SK-N-SH (cell line): ENCODE measurements at regions not wholly inside any gene's neighbourhood (a gene's known extent, or its start where the extent isn't known, plus 50 kb on each side); places are given as distances from the start of the nearest gene placed in this dataset.

Source experiments
- CTCF ChIA-PET: fragments of 300-600, 350-600 bp; formaldehyde crosslinking; extraction: SDS; loops from one replicate; lab custom pipeline; 2021; lab: Yijun Ruan, JAX
- POLR2A ChIA-PET: fragments of 350-600 bp; sonication (Branson Sonifier 250); formaldehyde crosslinking; extraction: SDS; loops from one replicate; lab custom pipeline; 2020; ENCODE audit warnings: antibody characterized with exemption, inconsistent platforms; lab: Yijun Ruan, JAX
- DNase-seq: peaks from one replicate; pipeline ENCODE4 v3.0.0; 2012
- H2AFZ ChIP-seq: fragments of 200-600 bp; sonication (generic); 2 replicates; pipeline ENCODE4 v1.8.1; 2016; ENCODE audit warnings: antibody characterized with exemption, mild to moderate bottlenecking, low read depth
- H3F3A ChIP-seq: fragments of 200-600 bp; sonication (generic); replicated peaks from 2 replicates; pipeline ENCODE3; 2016; ENCODE audit warnings: antibody characterized with exemption, mild to moderate bottlenecking; ENCODE audit not compliant: insufficient read depth
- H3K27ac ChIP-seq, 2 experiments: fragments of 200-500 bp in 1 of 2; fragments of 200-600 bp in 1 of 2; sonication (Bioruptor generic) in 1 of 2; sonication (generic), shearing (Covaris generic) in 1 of 2; 2 replicates each; pipeline versions ENCODE4 v1.5.1 to v1.6.1; 2014 to 2016; ENCODE audit warnings: low read depth in 2 of 2, inconsistent platforms in 1 of 2, low read length in 1 of 2, mild to moderate bottlenecking in 1 of 2, mixed read lengths in 1 of 2
- H3K27me3 ChIP-seq: fragments of 200-600 bp; sonication (generic), shearing (Covaris generic); 2 replicates; pipeline ENCODE4 v1.6.1; 2016; ENCODE audit warnings: mixed run types; ENCODE audit not compliant: insufficient read depth
- H3K36me3 ChIP-seq, 2 experiments: fragments of 200-500 bp in 1 of 2; fragments of 200-600 bp in 1 of 2; sonication (Bioruptor generic) in 1 of 2; sonication (generic) in 1 of 2; replicated peaks in 1 of 2; 2 replicates each; pipeline versions ENCODE3 to v1.5.1; 2014 to 2016; ENCODE audit warnings: low read length in 1 of 2, mild to moderate bottlenecking in 1 of 2; ENCODE audit not compliant: insufficient read depth in 2 of 2, control insufficient read depth in 1 of 2
- H3K4me1 ChIP-seq, 2 experiments: fragments of 200-500 bp in 1 of 2; fragments of 200-600 bp in 1 of 2; sonication (Bioruptor generic) in 1 of 2; sonication (generic), shearing (Covaris generic) in 1 of 2; 2 replicates each; pipeline versions ENCODE4 v1.5.1 to v1.6.1; 2014 to 2016; ENCODE audit warnings: low read depth in 1 of 2, low read length in 1 of 2, mixed run types in 1 of 2; ENCODE audit not compliant: insufficient read depth in 2 of 2, control insufficient read depth in 1 of 2
- H3K4me2 ChIP-seq: fragments of 200-600 bp; sonication (generic), shearing (Covaris generic); 2 replicates; pipeline ENCODE4 v1.6.1; 2017; ENCODE audit warnings: mixed run types
- H3K4me3 ChIP-seq, 2 experiments: fragments of 200-500 bp in 1 of 2; fragments of 200-600 bp in 1 of 2; sonication (Bioruptor generic) in 1 of 2; sonication (generic), shearing (Covaris generic) in 1 of 2; 2 replicates each; pipeline versions ENCODE4 v1.5.1 to v1.8.1; 2014 to 2016; ENCODE audit warnings: low read depth in 2 of 2, inconsistent platforms in 1 of 2, low read length in 1 of 2, mild to moderate bottlenecking in 1 of 2, mixed read lengths in 1 of 2, moderate library complexity in 1 of 2
- H3K79me2 ChIP-seq: fragments of 200-600 bp; sonication (generic); 2 replicates; pipeline ENCODE4 v1.8.1; 2017; ENCODE audit warnings: mild to moderate bottlenecking; ENCODE audit not compliant: insufficient read depth
- H3K9ac ChIP-seq: fragments of 200-600 bp; sonication (generic); 2 replicates; pipeline ENCODE4 v1.6.1; 2017; ENCODE audit warnings: mixed run types
- H3K9me2 ChIP-seq: fragments of 200-600 bp; sonication (generic); 2 replicates; pipeline ENCODE4 v1.6.1; 2017; ENCODE audit warnings: mixed run types
- H3K9me3 ChIP-seq: fragments of 200-600 bp; sonication (generic); 2 replicates; pipeline ENCODE4 v1.6.1; 2017; ENCODE audit warnings: mixed run types, mild to moderate bottlenecking, moderate library complexity
- H4K20me1 ChIP-seq: fragments of 200-600 bp; sonication (generic); 2 replicates; pipeline ENCODE4 v1.6.1; 2017; ENCODE audit warnings: mild to moderate bottlenecking, mixed run types; ENCODE audit not compliant: insufficient read depth
- CHD2 ChIP-seq: fragments of 150-350 bp; IDR thresholded peaks from 2 replicates; pipeline ENCODE4 v1.6.1; 2018; ENCODE audit warnings: low read length; ENCODE audit not compliant: partially characterized antibody
- EP300 ChIP-seq, 2 experiments: IDR thresholded peaks; 2 replicates each; pipeline versions ENCODE4 v1.4.0 to v1.6.1; 2012; ENCODE audit warnings: borderline replicate concordance in 1 of 2, low read depth in 1 of 2, low read length in 1 of 2
- FOSL2 ChIP-seq: IDR thresholded peaks from 2 replicates; pipeline ENCODE4 v1.4.0; 2012; ENCODE audit warnings: low read depth, mild to moderate bottlenecking, moderate library complexity, borderline replicate concordance
- FOXM1 ChIP-seq: IDR thresholded peaks from 2 replicates; pipeline ENCODE4 v1.4.0; 2012; ENCODE audit warnings: low read depth, mild to moderate bottlenecking
- GABPA ChIP-seq: IDR thresholded peaks from 2 replicates; pipeline ENCODE4 v1.4.0; 2012; ENCODE audit warnings: low read depth, mild to moderate bottlenecking
- GATA2 ChIP-seq: sonication (generic); formaldehyde crosslinking; IDR thresholded peaks from 2 replicates; pipeline ENCODE4 v1.5.0; 2020; ENCODE audit warnings: mild to moderate bottlenecking, missing genetic modification reagents
- MXI1 ChIP-seq: IDR thresholded peaks from 2 replicates; pipeline ENCODE4 v1.6.1; 2012; ENCODE audit warnings: mild to moderate bottlenecking, low read depth, low read length, improper control_type of control experiment
- NRF1 ChIP-seq: IDR thresholded peaks from 2 replicates; pipeline ENCODE4 v1.6.1; 2012; ENCODE audit warnings: low read depth, mild to moderate bottlenecking, low read length
- RCOR1 ChIP-seq: fragments of 150-350 bp; IDR thresholded peaks from 2 replicates; pipeline ENCODE4 v1.6.1; 2017; ENCODE audit warnings: antibody characterized with exemption, low read length
- RFX5 ChIP-seq: IDR thresholded peaks from 2 replicates; pipeline ENCODE4 v1.6.1; 2012; ENCODE audit warnings: mild to moderate bottlenecking, improper control_type of control experiment, low read length
- RXRA ChIP-seq: IDR thresholded peaks from 2 replicates; pipeline ENCODE4 v1.4.0; 2012; ENCODE audit warnings: low read depth, mild to moderate bottlenecking, borderline replicate concordance
- SIN3A ChIP-seq: IDR thresholded peaks from 2 replicates; pipeline ENCODE4 v1.6.1; 2012; ENCODE audit warnings: low read depth, mild to moderate bottlenecking, low read length, moderate library complexity, borderline replicate concordance
- SMC3 ChIP-seq: IDR thresholded peaks from 2 replicates; pipeline ENCODE4 v1.6.1; 2012; ENCODE audit warnings: low read depth, low read length, improper control_type of control experiment
- TAF1 ChIP-seq: IDR thresholded peaks from 2 replicates; pipeline ENCODE4 v1.6.1; 2012; ENCODE audit warnings: low read depth, mild to moderate bottlenecking, low read length, moderate library complexity, borderline replicate concordance
- TCF12 ChIP-seq: IDR thresholded peaks from 2 replicates; pipeline ENCODE4 v1.4.0; 2012
- TEAD4 ChIP-seq: IDR thresholded peaks from 2 replicates; pipeline ENCODE4 v1.4.0; 2012; ENCODE audit warnings: mild to moderate bottlenecking, borderline replicate concordance; ENCODE audit not compliant: insufficient read depth
- WGBS: methylation state at CpG from one replicate; pipeline ENCODE4 v1.1.6; 2017; ENCODE audit warnings: low lambda C conversion rate; 5-methylcytosine and 5-hydroxymethylcytosine counted together
- TF ChIP-seq, protein P1 (sequence below): fragments of 200-600 bp; sonication (generic); IDR thresholded peaks from 2 replicates; pipeline ENCODE4 v1.6.1; 2017; ENCODE audit warnings: antibody characterized with exemption, mild to moderate bottlenecking, moderate library complexity
- TF ChIP-seq, protein P2 (sequence below): IDR thresholded peaks from 2 replicates; pipeline ENCODE4 v1.6.1; 2012; ENCODE audit warnings: mild to moderate bottlenecking, low read depth, low read length, moderate library complexity
- TF ChIP-seq, protein P3 (sequence below): fragments of 150-350 bp; IDR thresholded peaks from 2 replicates; pipeline ENCODE4 v1.6.1; 2017; ENCODE audit warnings: antibody characterized with exemption, low read length, low read depth, borderline replicate concordance
- TF ChIP-seq, protein P4 (sequence below): IDR thresholded peaks from 2 replicates; pipeline ENCODE4 v1.4.0; 2012; ENCODE audit warnings: low read depth

DNA sequence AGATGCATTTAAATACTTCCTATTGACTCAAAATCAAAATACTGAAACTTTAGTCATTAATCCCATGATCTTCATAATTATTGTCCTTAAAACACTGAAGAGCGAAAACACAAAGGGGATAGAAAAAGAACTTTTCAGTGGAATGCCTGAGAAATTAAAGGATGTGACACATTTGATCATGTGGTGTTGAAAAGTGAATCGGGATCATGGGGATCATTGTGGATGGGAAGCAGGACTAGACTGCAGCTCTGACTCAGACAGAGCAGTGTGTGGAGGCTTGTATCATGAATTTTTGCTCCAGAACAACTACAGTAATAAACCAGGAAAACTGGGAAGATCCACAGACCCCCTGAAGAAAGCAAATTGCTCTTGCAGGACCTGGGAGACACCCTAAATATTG, 161.1 kb upstream of the CXADR start:
- H3F3A ChIP-seq, result no peaks in the 10 kb centered on the region
- H3K27ac ChIP-seq, result no peak overlapping the region
- DNase-seq, result no peak
- POLR2A ChIA-PET, result no interaction called here
- no peaks in the 10 kb centered on the region for H3K79me2 ChIP-seq
- H3K9me2 ChIP-seq, result no peaks in the 10 kb centered on the region
- H3K4me1 ChIP-seq, result no peaks in the 10 kb centered on the region; a peak in 1 of 4 replicates
- no peaks in the 10 kb centered on the region for H4K20me1 ChIP-seq
- H3K9me3 ChIP-seq, result no peaks in the 10 kb centered on the region
- no peak overlapping the region for H3K4me3 ChIP-seq
- H3K4me2 ChIP-seq, result no peak overlapping the region
- H3K27me3 ChIP-seq, result no peaks in the 10 kb centered on the region
- WGBS, result 45% methylated on average over 2 of the region's 2 CpGs
- CTCF ChIA-PET, result interaction anchor here (1.4 kb wide), 1 partner anchor 249 kb away, joined by 3 read pairs; no protein-coding TSS in a partner anchor
- H3K9ac ChIP-seq, result no peak overlapping the region
- H3K36me3 ChIP-seq, result no peaks in the 10 kb centered on the region
- H2AFZ ChIP-seq, result no peak overlapping the region
- TF ChIP-seq GATA2 (no peak), TEAD4 (no peak), MXI1 (no peak), RCOR1 (no peak), TAF1 (no peak), RXRA (no peak)
- TF ChIP-seq, protein P1, sequence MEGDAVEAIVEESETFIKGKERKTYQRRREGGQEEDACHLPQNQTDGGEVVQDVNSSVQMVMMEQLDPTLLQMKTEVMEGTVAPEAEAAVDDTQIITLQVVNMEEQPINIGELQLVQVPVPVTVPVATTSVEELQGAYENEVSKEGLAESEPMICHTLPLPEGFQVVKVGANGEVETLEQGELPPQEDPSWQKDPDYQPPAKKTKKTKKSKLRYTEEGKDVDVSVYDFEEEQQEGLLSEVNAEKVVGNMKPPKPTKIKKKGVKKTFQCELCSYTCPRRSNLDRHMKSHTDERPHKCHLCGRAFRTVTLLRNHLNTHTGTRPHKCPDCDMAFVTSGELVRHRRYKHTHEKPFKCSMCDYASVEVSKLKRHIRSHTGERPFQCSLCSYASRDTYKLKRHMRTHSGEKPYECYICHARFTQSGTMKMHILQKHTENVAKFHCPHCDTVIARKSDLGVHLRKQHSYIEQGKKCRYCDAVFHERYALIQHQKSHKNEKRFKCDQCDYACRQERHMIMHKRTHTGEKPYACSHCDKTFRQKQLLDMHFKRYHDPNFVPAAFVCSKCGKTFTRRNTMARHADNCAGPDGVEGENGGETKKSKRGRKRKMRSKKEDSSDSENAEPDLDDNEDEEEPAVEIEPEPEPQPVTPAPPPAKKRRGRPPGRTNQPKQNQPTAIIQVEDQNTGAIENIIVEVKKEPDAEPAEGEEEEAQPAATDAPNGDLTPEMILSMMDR, result no peak

DNA sequence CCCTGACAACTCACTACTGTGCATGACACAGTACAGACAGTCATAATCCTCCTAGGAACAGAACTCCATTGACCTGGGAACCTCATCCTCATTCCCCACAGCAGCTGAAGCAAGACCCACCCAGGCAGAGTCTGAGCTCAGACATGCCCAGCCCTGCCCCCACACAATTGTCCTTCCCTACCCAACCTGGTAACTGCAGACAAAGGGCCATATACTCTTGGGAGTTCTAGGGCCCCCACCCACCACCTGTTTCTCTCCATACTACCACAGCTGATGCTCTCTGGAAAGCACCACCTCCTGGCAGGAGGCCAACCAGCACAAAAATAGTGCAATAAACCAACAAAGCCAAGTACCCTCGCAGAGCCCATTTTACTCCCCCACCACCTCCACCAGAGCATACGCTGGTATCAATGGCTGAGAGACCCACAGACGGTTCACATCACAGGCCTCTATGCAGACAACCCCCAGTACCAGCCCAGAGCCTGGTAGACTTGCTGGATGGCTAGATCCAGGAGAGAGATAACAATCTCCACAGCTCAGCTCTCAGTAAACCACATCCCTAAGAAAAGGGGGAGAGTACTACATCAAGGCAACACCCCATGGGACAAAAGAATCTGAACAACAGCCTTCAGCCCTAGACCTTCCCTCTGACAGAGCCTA, 159.7 kb upstream of the CXADR start:
- ChIA-PET POLR2A (no interaction called here), CTCF (interaction anchor here (0.9 to 1.0 kb wide), 2 partner anchors 33 to 38 kb away, joined by 3 read pairs; no protein-coding TSS in a partner anchor)
- H3K27me3 ChIP-seq, result no peaks in the 10 kb centered on the region
- DNase-seq, result no peak
- no peak overlapping the region for H3K9ac ChIP-seq
- no peaks in the 10 kb centered on the region for H3K9me3 ChIP-seq
- no peaks in the 10 kb centered on the region for H3F3A ChIP-seq
- H3K36me3 ChIP-seq, result no peaks in the 10 kb centered on the region
- no peak overlapping the region for H2AFZ ChIP-seq
- H3K79me2 ChIP-seq, result no peaks in the 10 kb centered on the region
- no peaks in the 10 kb centered on the region for H4K20me1 ChIP-seq
- H3K27ac ChIP-seq, result no peak overlapping the region
- no peaks in the 10 kb centered on the region for H3K9me2 ChIP-seq
- TF ChIP-seq SMC3 (no peak), RXRA (no peak), FOXM1 (no peak), GATA2 (no peak), FOSL2 (no peak), GABPA (no peak), CHD2 (no peak), MXI1 (no peak), TEAD4 (no peak), NRF1 (no peak), RFX5 (no peak), SIN3A (no peak), EP300 (IDR thresholded peaks at IDR 0.05; ENCODE audit: borderline replicate concordance in 1 of 2, low read depth in 1 of 2, low read length in 1 of 2) (no peak), TCF12 (no peak)
- TF ChIP-seq, protein P2, sequence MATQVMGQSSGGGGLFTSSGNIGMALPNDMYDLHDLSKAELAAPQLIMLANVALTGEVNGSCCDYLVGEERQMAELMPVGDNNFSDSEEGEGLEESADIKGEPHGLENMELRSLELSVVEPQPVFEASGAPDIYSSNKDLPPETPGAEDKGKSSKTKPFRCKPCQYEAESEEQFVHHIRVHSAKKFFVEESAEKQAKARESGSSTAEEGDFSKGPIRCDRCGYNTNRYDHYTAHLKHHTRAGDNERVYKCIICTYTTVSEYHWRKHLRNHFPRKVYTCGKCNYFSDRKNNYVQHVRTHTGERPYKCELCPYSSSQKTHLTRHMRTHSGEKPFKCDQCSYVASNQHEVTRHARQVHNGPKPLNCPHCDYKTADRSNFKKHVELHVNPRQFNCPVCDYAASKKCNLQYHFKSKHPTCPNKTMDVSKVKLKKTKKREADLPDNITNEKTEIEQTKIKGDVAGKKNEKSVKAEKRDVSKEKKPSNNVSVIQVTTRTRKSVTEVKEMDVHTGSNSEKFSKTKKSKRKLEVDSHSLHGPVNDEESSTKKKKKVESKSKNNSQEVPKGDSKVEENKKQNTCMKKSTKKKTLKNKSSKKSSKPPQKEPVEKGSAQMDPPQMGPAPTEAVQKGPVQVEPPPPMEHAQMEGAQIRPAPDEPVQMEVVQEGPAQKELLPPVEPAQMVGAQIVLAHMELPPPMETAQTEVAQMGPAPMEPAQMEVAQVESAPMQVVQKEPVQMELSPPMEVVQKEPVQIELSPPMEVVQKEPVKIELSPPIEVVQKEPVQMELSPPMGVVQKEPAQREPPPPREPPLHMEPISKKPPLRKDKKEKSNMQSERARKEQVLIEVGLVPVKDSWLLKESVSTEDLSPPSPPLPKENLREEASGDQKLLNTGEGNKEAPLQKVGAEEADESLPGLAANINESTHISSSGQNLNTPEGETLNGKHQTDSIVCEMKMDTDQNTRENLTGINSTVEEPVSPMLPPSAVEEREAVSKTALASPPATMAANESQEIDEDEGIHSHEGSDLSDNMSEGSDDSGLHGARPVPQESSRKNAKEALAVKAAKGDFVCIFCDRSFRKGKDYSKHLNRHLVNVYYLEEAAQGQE, result no peak
- TF ChIP-seq, protein P3, sequence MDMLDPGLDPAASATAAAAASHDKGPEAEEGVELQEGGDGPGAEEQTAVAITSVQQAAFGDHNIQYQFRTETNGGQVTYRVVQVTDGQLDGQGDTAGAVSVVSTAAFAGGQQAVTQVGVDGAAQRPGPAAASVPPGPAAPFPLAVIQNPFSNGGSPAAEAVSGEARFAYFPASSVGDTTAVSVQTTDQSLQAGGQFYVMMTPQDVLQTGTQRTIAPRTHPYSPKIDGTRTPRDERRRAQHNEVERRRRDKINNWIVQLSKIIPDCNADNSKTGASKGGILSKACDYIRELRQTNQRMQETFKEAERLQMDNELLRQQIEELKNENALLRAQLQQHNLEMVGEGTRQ, result no peak
- TF ChIP-seq, protein P4, sequence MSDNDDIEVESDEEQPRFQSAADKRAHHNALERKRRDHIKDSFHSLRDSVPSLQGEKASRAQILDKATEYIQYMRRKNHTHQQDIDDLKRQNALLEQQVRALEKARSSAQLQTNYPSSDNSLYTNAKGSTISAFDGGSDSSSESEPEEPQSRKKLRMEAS, result no peak
- no peak overlapping the region for H3K4me2 ChIP-seq
- 31% methylated on average over 3 of the region's 3 CpGs for WGBS
- no peak overlapping the region for H3K4me3 ChIP-seq
- no peaks in the 10 kb centered on the region; a peak in 1 of 4 replicates for H3K4me1 ChIP-seq
